GM18508 (cell line): ENCODE measurements at regions not wholly inside any gene's neighbourhood (a gene's known extent, or its start where the extent isn't known, plus 50 kb on each side); places are given as distances from the start of the nearest gene placed in this dataset.
"Not testable (repeated sequence)": the region's sequence is repeated elsewhere in the genome, so short reads cannot be mapped to it uniquely, and the experiment has no call there.

ENCODE experiments used
- ATAC-seq: cut with Tn5 transposase; IDR thresholded peaks from one replicate; pipeline ENCODE4 v1.9.1; 2021; ENCODE audit warnings: moderate number of reproducible peaks; ENCODE audit not compliant: insufficient read depth, unreplicated experiment

GRCh38 chr3:35141406-35141805 lies 497.9 kb upstream of the ARPP21 start:
- no peak for ATAC-seq

- ATAC-seq = no peak
Measured at GRCh38 chr3:35144011-35144410, 495.3 kb upstream of the ARPP21 start.

GRCh38 chr3:35146256-35147035 lies 492.9 kb upstream of the ARPP21 start:
- ATAC-seq = not testable (repeated sequence)

GRCh38 chr3:35183927-35184675 lies 455.2 kb upstream of the ARPP21 start:
- no peak for ATAC-seq

- no peak for ATAC-seq
Measured at GRCh38 chr3:35184775-35185174, 454.6 kb upstream of the ARPP21 start.

- ATAC-seq = no peak
Measured at GRCh38 chr3:35187908-35188307, 451.4 kb upstream of the ARPP21 start.

GRCh38 chr3:35194666-35195065 lies 444.7 kb upstream of the ARPP21 start:
- no peak for ATAC-seq

GRCh38 chr3:35198857-35199256 lies 440.5 kb upstream of the ARPP21 start:
- ATAC-seq = no peak

- no peak for ATAC-seq
Measured at GRCh38 chr3:35200056-35200455, 439.3 kb upstream of the ARPP21 start.

- no peak for ATAC-seq
Measured at GRCh38 chr3:35201211-35201610, 438.1 kb upstream of the ARPP21 start.

- no peak for ATAC-seq
Measured at GRCh38 chr3:35215525-35216500, 423.5 kb upstream of the ARPP21 start.

- ATAC-seq = no peak
Measured at GRCh38 chr3:35216501-35217266, 422.6 kb upstream of the ARPP21 start.

GRCh38 chr3:35223632-35224394 lies 415.5 kb upstream of the ARPP21 start:
- ATAC-seq = no peak

GRCh38 chr3:35224565-35225295 lies 414.6 kb upstream of the ARPP21 start:
- no peak for ATAC-seq

- no peak for ATAC-seq
Measured at GRCh38 chr3:35241236-35241635, 398.1 kb upstream of the ARPP21 start.

GRCh38 chr3:35254917-35255316 lies 384.4 kb upstream of the ARPP21 start:
- no peak for ATAC-seq

- no peak for ATAC-seq
Measured at GRCh38 chr3:35257641-35258040, 381.7 kb upstream of the ARPP21 start.

GRCh38 chr3:35262406-35262805 lies 376.9 kb upstream of the ARPP21 start:
- ATAC-seq = no peak
